GM23338 (cell line): ENCODE measurements at regions not wholly inside any gene's neighbourhood (a gene's known extent, or its start where the extent isn't known, plus 50 kb on each side); places are given as distances from the start of the nearest gene placed in this dataset.

ENCODE experiments used
- ATAC-seq: fragments of 200-7000 bp; cut with Tn5 transposase; 3 replicates; pipeline ENCODE4 v1.9.1; 2020
- DNase-seq: peaks from one replicate; pipeline ENCODE4 v3.0.0-alpha.2; 2015; ENCODE audit warnings: low spot score
- H2AFZ ChIP-seq: fragments of 200-600 bp; sonication (generic); 2 replicates; pipeline ENCODE4 v1.8.0; 2016; ENCODE audit warnings: antibody characterized with exemption, mild to moderate bottlenecking, moderate library complexity
- H3F3A ChIP-seq: fragments of 200-600 bp; sonication (generic); replicated peaks from 2 replicates; pipeline ENCODE4 v1.8.0; 2017; ENCODE audit warnings: antibody characterized with exemption, mixed run types, low read depth
- H3K27ac ChIP-seq: fragments of 200-600 bp; sonication (generic); 2 replicates; pipeline ENCODE4 v1.6.1; 2016; ENCODE audit warnings: low read depth
- H3K27me3 ChIP-seq: fragments of 200-600 bp; sonication (generic); 2 replicates; pipeline ENCODE4 v1.8.0; 2016; ENCODE audit warnings: mild to moderate bottlenecking, mixed run types, moderate library complexity; ENCODE audit not compliant: insufficient read depth
- H3K36me3 ChIP-seq: fragments of 200-600 bp; sonication (generic); 2 replicates; pipeline ENCODE4 v1.8.0; 2016; ENCODE audit warnings: mild to moderate bottlenecking; ENCODE audit not compliant: insufficient read depth
- H3K4me1 ChIP-seq: fragments of 200-600 bp; sonication (generic); 2 replicates; pipeline ENCODE4 v1.8.0; 2016; ENCODE audit warnings: mild to moderate bottlenecking, moderate library complexity; ENCODE audit not compliant: insufficient read depth
- H3K4me2 ChIP-seq: fragments of 200-600 bp; sonication (generic); 2 replicates; pipeline ENCODE4 v1.7.1; 2017; ENCODE audit warnings: mixed run types
- H3K4me3 ChIP-seq: fragments of 200-600 bp; sonication (generic); 2 replicates; pipeline ENCODE4 v1.6.1; 2016; ENCODE audit warnings: mixed run types
- H3K79me2 ChIP-seq: fragments of 200-600 bp; sonication (generic); replicated peaks from 2 replicates; pipeline ENCODE4 v1.8.0; 2017; ENCODE audit warnings: mild to moderate bottlenecking; ENCODE audit not compliant: insufficient read depth
- H3K9me2 ChIP-seq: fragments of 200-600 bp; sonication (generic); 2 replicates; pipeline ENCODE4 v1.8.0; 2017; ENCODE audit not compliant: insufficient read depth
- H4K20me1 ChIP-seq: fragments of 200-600 bp; sonication (generic); replicated peaks from 2 replicates; pipeline ENCODE4 v1.8.0; 2017; ENCODE audit warnings: mild to moderate bottlenecking; ENCODE audit not compliant: insufficient read depth
- H3K27ac Mint-ChIP-seq: 2 replicates; pipeline ENCODE4 v1.8.0; 2020; ENCODE audit warnings: inconsistent platforms, mild to moderate bottlenecking, moderate library complexity, mixed read lengths
- H3K27me3 Mint-ChIP-seq: 3 replicates; pipeline ENCODE4 v1.8.0; 2022; ENCODE audit warnings: low read depth, mild to moderate bottlenecking, moderate library complexity, mixed read lengths, inconsistent platforms; ENCODE audit not compliant: insufficient read depth, poor library complexity
- H3K36me3 Mint-ChIP-seq: 3 replicates; pipeline ENCODE4 v1.8.0; 2021; ENCODE audit warnings: low read depth, mild to moderate bottlenecking, inconsistent platforms, moderate library complexity, mixed read lengths
- H3K4me1 Mint-ChIP-seq: 3 replicates; pipeline ENCODE4 v1.8.0; 2020; ENCODE audit warnings: mild to moderate bottlenecking, inconsistent platforms, mixed read lengths
- H3K4me3 Mint-ChIP-seq: 3 replicates; pipeline ENCODE4 v1.8.0; 2021; ENCODE audit warnings: moderate library complexity, mild to moderate bottlenecking, inconsistent platforms, mixed read lengths
- H3K9me3 Mint-ChIP-seq: 3 replicates; pipeline ENCODE4 v1.8.0; 2020; ENCODE audit warnings: moderate library complexity, mild to moderate bottlenecking, inconsistent platforms, mixed read lengths
- CREB1 ChIP-seq: fragments of 250-450 bp; sonication (Bioruptor Pico); IDR thresholded peaks from 2 replicates; pipeline ENCODE4 v1.5.0; 2020; ENCODE audit warnings: low read depth, mild to moderate bottlenecking, moderate library complexity
- EZH2 ChIP-seq: fragments of 200-600 bp; sonication (generic); IDR thresholded peaks from one replicate; pipeline ENCODE4 v1.8.0; 2017; ENCODE audit warnings: antibody characterized with exemption, mild to moderate bottlenecking, low read depth; ENCODE audit not compliant: unreplicated experiment
- EZH2phosphoT487 ChIP-seq: fragments of 200-600 bp; sonication (generic); IDR thresholded peaks from one replicate; pipeline ENCODE4 v1.8.1; 2018; ENCODE audit warnings: antibody characterized with exemption; ENCODE audit not compliant: unreplicated experiment
- JUNB ChIP-seq: IDR thresholded peaks from one replicate; pipeline ENCODE4 v1.6.1; 2016; ENCODE audit warnings: antibody characterized with exemption; ENCODE audit not compliant: unreplicated experiment
- NANOG ChIP-seq: IDR thresholded peaks from 2 replicates; pipeline ENCODE4 v1.6.1; 2016; ENCODE audit warnings: antibody characterized with exemption, borderline replicate concordance
- POLR2AphosphoS5 ChIP-seq: IDR thresholded peaks from 2 replicates; pipeline ENCODE4 v1.6.1; 2016; ENCODE audit warnings: antibody characterized with exemption, low read depth
- STAT1 ChIP-seq: IDR thresholded peaks from one replicate; pipeline ENCODE4 v1.6.1; 2016; ENCODE audit warnings: antibody characterized with exemption; ENCODE audit not compliant: unreplicated experiment
- ZNF114 ChIP-seq: fragments of 250-450 bp; sonication (Bioruptor Pico); IDR thresholded peaks from 2 replicates; pipeline ENCODE4 v1.5.0; 2020; ENCODE audit warnings: mild to moderate bottlenecking, moderate library complexity
- TF ChIP-seq, protein P1 (sequence below), 2 experiments: fragments of 200-600 bp in 1 of 2; sonication (generic) in 1 of 2; conservative IDR thresholded peaks; 2 replicates each; pipeline versions ENCODE4 v1.5.1 to v1.6.1; 2016 to 2017; ENCODE audit warnings: antibody characterized with exemption in 2 of 2, low read depth in 2 of 2, mild to moderate bottlenecking in 2 of 2, moderate library complexity in 1 of 2
- TF ChIP-seq, protein P2 (sequence below): fragments of 250-450 bp; sonication (Bioruptor Pico); IDR thresholded peaks from 2 replicates; pipeline ENCODE4 v1.5.0; 2020; ENCODE audit warnings: mild to moderate bottlenecking, moderate library complexity
- TF ChIP-seq, protein P3 (sequence below): IDR thresholded peaks from one replicate; pipeline ENCODE4 v1.6.1; 2018; ENCODE audit warnings: antibody characterized with exemption; ENCODE audit not compliant: unreplicated experiment
- TF ChIP-seq, protein P4 (sequence below): IDR thresholded peaks from 2 replicates; pipeline ENCODE4 v1.6.1; 2016; ENCODE audit warnings: antibody characterized with exemption

DNA sequence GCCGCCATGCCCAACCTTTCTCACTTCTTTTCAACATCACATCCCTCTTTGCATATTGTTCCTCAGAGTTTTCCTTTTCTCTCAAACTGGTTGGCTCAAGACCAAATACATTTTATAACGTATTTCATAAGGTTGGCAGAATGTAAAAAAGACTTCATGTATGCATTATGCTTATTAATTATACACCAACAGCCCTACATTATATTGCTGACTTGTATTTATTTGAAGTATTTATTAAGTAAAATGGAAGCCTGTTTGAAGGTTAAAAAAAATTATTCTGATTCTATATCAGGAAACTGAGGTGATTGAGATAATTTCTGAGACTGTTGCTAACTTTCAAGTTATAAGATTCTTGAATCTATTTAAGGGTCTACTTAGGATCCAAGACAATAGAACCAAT is 208.0 kb upstream of the KCNH7 start:
- Histone ChIP-seq H3K27me3 (no peaks in the 10 kb centered on the region), H3K4me1 (no peaks in the 10 kb centered on the region), H3K9me2 (no peaks in the 10 kb centered on the region), H3K4me2 (no peak overlapping the region), H2AFZ (no peak overlapping the region), H3K36me3 (no peaks in the 10 kb centered on the region), H3K4me3 (no peak overlapping the region), H3F3A (no peaks in the 10 kb centered on the region), H3K79me2 (no peaks in the 10 kb centered on the region), H3K27ac (no peak overlapping the region), H4K20me1 (no peaks in the 10 kb centered on the region)
- H3K27me3 Mint-ChIP-seq: no peaks in the 10 kb centered on the region
- H3K4me1 Mint-ChIP-seq: peaks cover 3% of the 10 kb centered on the region; the same call in 1 of the 3 replicates
- no peaks in the 10 kb centered on the region for H3K36me3 Mint-ChIP-seq
- no peak overlapping the region for H3K27ac Mint-ChIP-seq
- TF ChIP-seq JUNB (no peak), POLR2AphosphoS5 (no peak), EZH2phosphoT487 (no peak), STAT1 (no peak), EZH2 (no peak), NANOG (no peak), CREB1 (CRISPR knock-in tag) (no peak), ZNF114 (no peak)
- TF ChIP-seq, protein P1, sequence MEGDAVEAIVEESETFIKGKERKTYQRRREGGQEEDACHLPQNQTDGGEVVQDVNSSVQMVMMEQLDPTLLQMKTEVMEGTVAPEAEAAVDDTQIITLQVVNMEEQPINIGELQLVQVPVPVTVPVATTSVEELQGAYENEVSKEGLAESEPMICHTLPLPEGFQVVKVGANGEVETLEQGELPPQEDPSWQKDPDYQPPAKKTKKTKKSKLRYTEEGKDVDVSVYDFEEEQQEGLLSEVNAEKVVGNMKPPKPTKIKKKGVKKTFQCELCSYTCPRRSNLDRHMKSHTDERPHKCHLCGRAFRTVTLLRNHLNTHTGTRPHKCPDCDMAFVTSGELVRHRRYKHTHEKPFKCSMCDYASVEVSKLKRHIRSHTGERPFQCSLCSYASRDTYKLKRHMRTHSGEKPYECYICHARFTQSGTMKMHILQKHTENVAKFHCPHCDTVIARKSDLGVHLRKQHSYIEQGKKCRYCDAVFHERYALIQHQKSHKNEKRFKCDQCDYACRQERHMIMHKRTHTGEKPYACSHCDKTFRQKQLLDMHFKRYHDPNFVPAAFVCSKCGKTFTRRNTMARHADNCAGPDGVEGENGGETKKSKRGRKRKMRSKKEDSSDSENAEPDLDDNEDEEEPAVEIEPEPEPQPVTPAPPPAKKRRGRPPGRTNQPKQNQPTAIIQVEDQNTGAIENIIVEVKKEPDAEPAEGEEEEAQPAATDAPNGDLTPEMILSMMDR (conservative IDR thresholded peaks at IDR 0.05; ENCODE audit: low read depth in 2 of 2): no peak
- TF ChIP-seq, protein P2, sequence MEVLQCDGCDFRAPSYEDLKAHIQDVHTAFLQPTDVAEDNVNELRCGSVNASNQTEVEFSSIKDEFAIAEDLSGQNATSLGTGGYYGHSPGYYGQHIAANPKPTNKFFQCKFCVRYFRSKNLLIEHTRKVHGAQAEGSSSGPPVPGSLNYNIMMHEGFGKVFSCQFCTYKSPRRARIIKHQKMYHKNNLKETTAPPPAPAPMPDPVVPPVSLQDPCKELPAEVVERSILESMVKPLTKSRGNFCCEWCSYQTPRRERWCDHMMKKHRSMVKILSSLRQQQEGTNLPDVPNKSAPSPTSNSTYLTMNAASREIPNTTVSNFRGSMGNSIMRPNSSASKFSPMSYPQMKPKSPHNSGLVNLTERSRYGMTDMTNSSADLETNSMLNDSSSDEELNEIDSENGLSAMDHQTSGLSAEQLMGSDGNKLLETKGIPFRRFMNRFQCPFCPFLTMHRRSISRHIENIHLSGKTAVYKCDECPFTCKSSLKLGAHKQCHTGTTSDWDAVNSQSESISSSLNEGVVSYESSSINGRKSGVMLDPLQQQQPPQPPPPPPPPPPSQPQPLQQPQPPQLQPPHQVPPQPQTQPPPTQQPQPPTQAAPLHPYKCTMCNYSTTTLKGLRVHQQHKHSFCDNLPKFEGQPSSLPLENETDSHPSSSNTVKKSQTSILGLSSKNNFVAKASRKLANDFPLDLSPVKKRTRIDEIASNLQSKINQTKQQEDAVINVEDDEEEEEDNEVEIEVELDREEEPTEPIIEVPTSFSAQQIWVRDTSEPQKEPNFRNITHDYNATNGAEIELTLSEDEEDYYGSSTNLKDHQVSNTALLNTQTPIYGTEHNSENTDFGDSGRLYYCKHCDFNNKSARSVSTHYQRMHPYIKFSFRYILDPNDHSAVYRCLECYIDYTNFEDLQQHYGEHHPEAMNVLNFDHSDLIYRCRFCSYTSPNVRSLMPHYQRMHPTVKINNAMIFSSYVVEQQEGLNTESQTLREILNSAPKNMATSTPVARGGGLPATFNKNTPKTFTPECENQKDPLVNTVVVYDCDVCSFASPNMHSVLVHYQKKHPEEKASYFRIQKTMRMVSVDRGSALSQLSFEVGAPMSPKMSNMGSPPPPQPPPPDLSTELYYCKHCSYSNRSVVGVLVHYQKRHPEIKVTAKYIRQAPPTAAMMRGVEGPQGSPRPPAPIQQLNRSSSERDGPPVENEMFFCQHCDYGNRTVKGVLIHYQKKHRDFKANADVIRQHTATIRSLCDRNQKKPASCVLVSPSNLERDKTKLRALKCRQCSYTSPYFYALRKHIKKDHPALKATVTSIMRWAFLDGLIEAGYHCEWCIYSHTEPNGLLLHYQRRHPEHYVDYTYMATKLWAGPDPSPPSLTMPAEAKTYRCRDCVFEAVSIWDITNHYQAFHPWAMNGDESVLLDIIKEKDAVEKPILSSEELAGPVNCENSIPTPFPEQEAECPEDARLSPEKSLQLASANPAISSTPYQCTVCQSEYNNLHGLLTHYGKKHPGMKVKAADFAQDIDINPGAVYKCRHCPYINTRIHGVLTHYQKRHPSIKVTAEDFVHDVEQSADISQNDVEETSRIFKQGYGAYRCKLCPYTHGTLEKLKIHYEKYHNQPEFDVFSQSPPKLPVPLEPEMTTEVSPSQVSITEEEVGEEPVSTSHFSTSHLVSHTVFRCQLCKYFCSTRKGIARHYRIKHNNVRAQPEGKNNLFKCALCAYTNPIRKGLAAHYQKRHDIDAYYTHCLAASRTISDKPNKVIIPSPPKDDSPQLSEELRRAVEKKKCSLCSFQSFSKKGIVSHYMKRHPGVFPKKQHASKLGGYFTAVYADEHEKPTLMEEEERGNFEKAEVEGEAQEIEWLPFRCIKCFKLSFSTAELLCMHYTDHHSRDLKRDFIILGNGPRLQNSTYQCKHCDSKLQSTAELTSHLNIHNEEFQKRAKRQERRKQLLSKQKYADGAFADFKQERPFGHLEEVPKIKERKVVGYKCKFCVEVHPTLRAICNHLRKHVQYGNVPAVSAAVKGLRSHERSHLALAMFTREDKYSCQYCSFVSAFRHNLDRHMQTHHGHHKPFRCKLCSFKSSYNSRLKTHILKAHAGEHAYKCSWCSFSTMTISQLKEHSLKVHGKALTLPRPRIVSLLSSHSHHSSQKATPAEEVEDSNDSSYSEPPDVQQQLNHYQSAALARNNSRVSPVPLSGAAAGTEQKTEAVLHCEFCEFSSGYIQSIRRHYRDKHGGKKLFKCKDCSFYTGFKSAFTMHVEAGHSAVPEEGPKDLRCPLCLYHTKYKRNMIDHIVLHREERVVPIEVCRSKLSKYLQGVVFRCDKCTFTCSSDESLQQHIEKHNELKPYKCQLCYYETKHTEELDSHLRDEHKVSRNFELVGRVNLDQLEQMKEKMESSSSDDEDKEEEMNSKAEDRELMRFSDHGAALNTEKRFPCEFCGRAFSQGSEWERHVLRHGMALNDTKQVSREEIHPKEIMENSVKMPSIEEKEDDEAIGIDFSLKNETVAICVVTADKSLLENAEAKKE: no peak
- TF ChIP-seq, protein P3, sequence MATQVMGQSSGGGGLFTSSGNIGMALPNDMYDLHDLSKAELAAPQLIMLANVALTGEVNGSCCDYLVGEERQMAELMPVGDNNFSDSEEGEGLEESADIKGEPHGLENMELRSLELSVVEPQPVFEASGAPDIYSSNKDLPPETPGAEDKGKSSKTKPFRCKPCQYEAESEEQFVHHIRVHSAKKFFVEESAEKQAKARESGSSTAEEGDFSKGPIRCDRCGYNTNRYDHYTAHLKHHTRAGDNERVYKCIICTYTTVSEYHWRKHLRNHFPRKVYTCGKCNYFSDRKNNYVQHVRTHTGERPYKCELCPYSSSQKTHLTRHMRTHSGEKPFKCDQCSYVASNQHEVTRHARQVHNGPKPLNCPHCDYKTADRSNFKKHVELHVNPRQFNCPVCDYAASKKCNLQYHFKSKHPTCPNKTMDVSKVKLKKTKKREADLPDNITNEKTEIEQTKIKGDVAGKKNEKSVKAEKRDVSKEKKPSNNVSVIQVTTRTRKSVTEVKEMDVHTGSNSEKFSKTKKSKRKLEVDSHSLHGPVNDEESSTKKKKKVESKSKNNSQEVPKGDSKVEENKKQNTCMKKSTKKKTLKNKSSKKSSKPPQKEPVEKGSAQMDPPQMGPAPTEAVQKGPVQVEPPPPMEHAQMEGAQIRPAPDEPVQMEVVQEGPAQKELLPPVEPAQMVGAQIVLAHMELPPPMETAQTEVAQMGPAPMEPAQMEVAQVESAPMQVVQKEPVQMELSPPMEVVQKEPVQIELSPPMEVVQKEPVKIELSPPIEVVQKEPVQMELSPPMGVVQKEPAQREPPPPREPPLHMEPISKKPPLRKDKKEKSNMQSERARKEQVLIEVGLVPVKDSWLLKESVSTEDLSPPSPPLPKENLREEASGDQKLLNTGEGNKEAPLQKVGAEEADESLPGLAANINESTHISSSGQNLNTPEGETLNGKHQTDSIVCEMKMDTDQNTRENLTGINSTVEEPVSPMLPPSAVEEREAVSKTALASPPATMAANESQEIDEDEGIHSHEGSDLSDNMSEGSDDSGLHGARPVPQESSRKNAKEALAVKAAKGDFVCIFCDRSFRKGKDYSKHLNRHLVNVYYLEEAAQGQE: no peak
- TF ChIP-seq, protein P4, sequence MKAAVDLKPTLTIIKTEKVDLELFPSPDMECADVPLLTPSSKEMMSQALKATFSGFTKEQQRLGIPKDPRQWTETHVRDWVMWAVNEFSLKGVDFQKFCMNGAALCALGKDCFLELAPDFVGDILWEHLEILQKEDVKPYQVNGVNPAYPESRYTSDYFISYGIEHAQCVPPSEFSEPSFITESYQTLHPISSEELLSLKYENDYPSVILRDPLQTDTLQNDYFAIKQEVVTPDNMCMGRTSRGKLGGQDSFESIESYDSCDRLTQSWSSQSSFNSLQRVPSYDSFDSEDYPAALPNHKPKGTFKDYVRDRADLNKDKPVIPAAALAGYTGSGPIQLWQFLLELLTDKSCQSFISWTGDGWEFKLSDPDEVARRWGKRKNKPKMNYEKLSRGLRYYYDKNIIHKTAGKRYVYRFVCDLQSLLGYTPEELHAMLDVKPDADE: no peak
- no peak overlapping the region for H3K4me3 Mint-ChIP-seq
- ATAC-seq: no peak
- DNase-seq: no peak
- H3K9me3 Mint-ChIP-seq: no peaks in the 10 kb centered on the region
